ENCODE measurements at regions not wholly inside any gene's neighbourhood (a gene's known extent, or its start where the extent isn't known, plus 50 kb on each side); places are given as distances from the start of the nearest gene placed in this dataset.

DNA sequence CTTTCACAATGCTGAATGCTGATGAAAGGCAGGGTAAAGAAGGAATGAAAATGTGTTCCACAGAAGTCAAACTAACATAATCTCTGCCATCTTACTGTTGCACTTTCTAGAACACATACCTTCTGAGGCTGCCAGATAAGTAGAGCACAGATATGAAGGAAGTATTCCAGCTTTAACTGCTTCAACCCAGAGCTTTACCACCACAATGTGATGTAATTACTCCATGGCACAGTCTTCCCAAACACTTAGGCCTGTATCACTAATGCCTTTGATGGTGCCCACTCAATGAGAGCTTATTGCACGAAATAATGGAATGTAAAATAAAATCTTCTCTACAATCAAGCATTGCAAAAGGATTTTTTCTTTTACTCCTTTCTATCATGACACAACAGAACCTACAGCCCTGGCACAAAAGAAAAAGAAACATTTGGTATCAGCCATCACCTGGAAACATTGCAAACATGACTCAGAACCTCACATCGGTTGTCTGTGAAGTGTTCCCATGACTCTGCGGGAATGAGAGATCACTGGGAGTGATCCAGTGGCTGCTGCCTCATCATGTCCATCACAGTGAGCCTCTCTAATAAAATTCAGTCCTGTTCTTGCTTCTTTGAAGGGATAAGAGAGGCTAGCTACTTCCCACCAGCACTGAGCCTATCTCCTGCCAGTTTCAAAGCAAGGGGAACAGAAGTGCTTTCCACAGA lies 385.8 kb downstream of the EFNA5 start:
- TF ChIP-seq, protein P1, sequence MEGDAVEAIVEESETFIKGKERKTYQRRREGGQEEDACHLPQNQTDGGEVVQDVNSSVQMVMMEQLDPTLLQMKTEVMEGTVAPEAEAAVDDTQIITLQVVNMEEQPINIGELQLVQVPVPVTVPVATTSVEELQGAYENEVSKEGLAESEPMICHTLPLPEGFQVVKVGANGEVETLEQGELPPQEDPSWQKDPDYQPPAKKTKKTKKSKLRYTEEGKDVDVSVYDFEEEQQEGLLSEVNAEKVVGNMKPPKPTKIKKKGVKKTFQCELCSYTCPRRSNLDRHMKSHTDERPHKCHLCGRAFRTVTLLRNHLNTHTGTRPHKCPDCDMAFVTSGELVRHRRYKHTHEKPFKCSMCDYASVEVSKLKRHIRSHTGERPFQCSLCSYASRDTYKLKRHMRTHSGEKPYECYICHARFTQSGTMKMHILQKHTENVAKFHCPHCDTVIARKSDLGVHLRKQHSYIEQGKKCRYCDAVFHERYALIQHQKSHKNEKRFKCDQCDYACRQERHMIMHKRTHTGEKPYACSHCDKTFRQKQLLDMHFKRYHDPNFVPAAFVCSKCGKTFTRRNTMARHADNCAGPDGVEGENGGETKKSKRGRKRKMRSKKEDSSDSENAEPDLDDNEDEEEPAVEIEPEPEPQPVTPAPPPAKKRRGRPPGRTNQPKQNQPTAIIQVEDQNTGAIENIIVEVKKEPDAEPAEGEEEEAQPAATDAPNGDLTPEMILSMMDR (IDR thresholded peaks at IDR 0.05; ENCODE audit: poor library complexity): no peak
- TF ChIP-seq EZH2phosphoT487 (IDR thresholded peaks at IDR 0.05; ENCODE audit: low read depth, severe bottlenecking, unreplicated experiment): no peak
